IMR-90 (cell line): ENCODE measurements at regions not wholly inside any gene's neighbourhood (a gene's known extent, or its start where the extent isn't known, plus 50 kb on each side); places are given as distances from the start of the nearest gene placed in this dataset.
A peak's percentile ranks its signal among the peaks of the same experiment; 100 is the strongest.

ENCODE experiments used
- ATAC-seq: fragments of 200-7000 bp; cut with Tn5 transposase; 2 replicates; pipeline ENCODE4 v1.9.1; 2020; ENCODE audit warnings: low read depth, mild to moderate bottlenecking, moderate library complexity
- BruUV-seq: library from RNA; stranded (reverse); fragments of 400-500 nt; replicated peaks from 2 replicates; lab custom pipeline; 2021; lab: Mats Ljungman, UMichigan
- CTCF ChIA-PET: fragments of 300-600 bp; formaldehyde crosslinking; extraction: SDS; loops from one replicate; lab custom pipeline; 2021; ENCODE audit warnings: antibody characterized with exemption; lab: Yijun Ruan, JAX
- POLR2A ChIA-PET: fragments of 300-600 bp; sonication (Branson Sonifier 250); formaldehyde crosslinking; loops from one replicate; lab custom pipeline; 2022; ENCODE audit warnings: antibody characterized with exemption; ENCODE audit not compliant: unreplicated experiment; lab: Charles Lee
- DNase-seq: peaks from one replicate; pipeline ENCODE4 v3.0.0; 2013
- H2AFZ ChIP-seq: replicated peaks from 2 replicates; pipeline ENCODE3; 2013; ENCODE audit warnings: low read length, mild to moderate bottlenecking; ENCODE audit not compliant: poor library complexity
- H2AK5ac ChIP-seq: 2 replicates; pipeline ENCODE4 v1.6.1; 2013; ENCODE audit warnings: low read depth, low read length, inconsistent platforms
- H2AK9ac ChIP-seq: replicated peaks from 2 replicates; pipeline ENCODE3; 2013; ENCODE audit warnings: mild to moderate bottlenecking, low read depth, low read length, moderate library complexity; ENCODE audit not compliant: poor library complexity
- H2BK120ac ChIP-seq: 2 replicates; pipeline ENCODE4 v1.6.1; 2013; ENCODE audit warnings: low read depth, low read length, inconsistent platforms
- H2BK15ac ChIP-seq: 3 replicates; pipeline ENCODE4 v1.6.1; 2013; ENCODE audit warnings: low read depth, low read length, inconsistent platforms
- H2BK20ac ChIP-seq: 2 replicates; pipeline ENCODE4 v1.6.1; 2013; ENCODE audit warnings: low read depth, mild to moderate bottlenecking, inconsistent platforms, low read length, moderate library complexity
- H2BK5ac ChIP-seq: 2 replicates; pipeline ENCODE4 v1.6.1; 2013; ENCODE audit warnings: mild to moderate bottlenecking, low read depth, low read length, inconsistent platforms; ENCODE audit not compliant: poor library complexity, severe bottlenecking
- H3K14ac ChIP-seq: replicated peaks from 2 replicates; pipeline ENCODE4 v1.6.1; 2013; ENCODE audit warnings: low read depth, low read length, inconsistent platforms
- H3K18ac ChIP-seq: 2 replicates; pipeline ENCODE4 v1.6.1; 2013; ENCODE audit warnings: low read depth, low read length, control low read depth
- H3K23ac ChIP-seq: 2 replicates; pipeline ENCODE4 v1.6.1; 2013; ENCODE audit warnings: low read depth, low read length, inconsistent platforms
- H3K27ac ChIP-seq: 2 replicates; pipeline ENCODE4 v1.5.1; 2013; ENCODE audit warnings: mild to moderate bottlenecking, control low read depth, low read length; ENCODE audit not compliant: insufficient read depth
- H3K27me3 ChIP-seq: 2 replicates; pipeline ENCODE4 v1.6.1; 2013; ENCODE audit warnings: low read length; ENCODE audit not compliant: control insufficient read depth, insufficient read depth
- H3K36me3 ChIP-seq: 2 replicates; pipeline ENCODE4 v1.6.1; 2013; ENCODE audit warnings: low read length, mixed read lengths; ENCODE audit not compliant: control insufficient read depth, insufficient read depth
- H3K4ac ChIP-seq: 2 replicates; pipeline ENCODE4 v1.6.1; 2013; ENCODE audit warnings: low read depth, low read length, inconsistent platforms
- H3K4me1 ChIP-seq: 2 replicates; pipeline ENCODE4 v1.6.1; 2013; ENCODE audit warnings: low read length, mixed read lengths; ENCODE audit not compliant: control insufficient read depth, insufficient read depth
- H3K4me2 ChIP-seq: 2 replicates; pipeline ENCODE4 v1.6.1; 2013; ENCODE audit warnings: low read depth, mild to moderate bottlenecking, control low read depth, low read length, moderate library complexity
- H3K4me3 ChIP-seq: 2 replicates; pipeline ENCODE4 v1.5.1; 2013; ENCODE audit warnings: low read depth, mild to moderate bottlenecking, control low read depth, low read length, moderate library complexity; ENCODE audit not compliant: insufficient read depth
- H3K56ac ChIP-seq: 2 replicates; pipeline ENCODE4 v1.6.1; 2013; ENCODE audit warnings: low read length, inconsistent platforms; ENCODE audit not compliant: insufficient read depth; ENCODE audit errors: extremely low read depth
- H3K79me1 ChIP-seq, 2 experiments: 2 replicates each; pipeline ENCODE4 v1.6.1; 2013; ENCODE audit warnings: low read length in 2 of 2, inconsistent platforms in 1 of 2, low read depth in 1 of 2
- H3K9ac ChIP-seq: 2 replicates; pipeline ENCODE4 v1.6.1; 2013; ENCODE audit warnings: low read depth, low read length, control low read depth
- H3K9me1 ChIP-seq: 2 replicates; pipeline ENCODE4 v1.6.1; 2013; ENCODE audit warnings: low read length, inconsistent platforms; ENCODE audit not compliant: insufficient read depth
- H3K9me3 ChIP-seq: 2 replicates; pipeline ENCODE4 v1.6.1; 2013; ENCODE audit warnings: low read length; ENCODE audit not compliant: control insufficient read depth, insufficient read depth
- H4K20me1 ChIP-seq: 2 replicates; pipeline ENCODE4 v1.6.1; 2013; ENCODE audit warnings: low read length, inconsistent platforms; ENCODE audit not compliant: insufficient read depth
- H4K5ac ChIP-seq: 2 replicates; pipeline ENCODE4 v1.6.1; 2013; ENCODE audit warnings: mild to moderate bottlenecking, low read depth, low read length, control low read depth
- H4K8ac ChIP-seq, 2 experiments: 2 replicates each; pipeline ENCODE4 v1.6.1; 2013; ENCODE audit warnings: low read depth in 2 of 2, low read length in 2 of 2, control low read depth in 1 of 2, inconsistent platforms in 1 of 2
- H4K91ac ChIP-seq: 2 replicates; pipeline ENCODE4 v1.6.1; 2013; ENCODE audit warnings: low read depth, low read length, inconsistent platforms; ENCODE audit not compliant: insufficient read depth
- BHLHE40 ChIP-seq: fragments of 150-350 bp; IDR thresholded peaks from 2 replicates; pipeline ENCODE4 v1.6.1; 2016; ENCODE audit warnings: mild to moderate bottlenecking, low read depth, low read length
- CEBPB ChIP-seq: IDR thresholded peaks from 2 replicates; pipeline ENCODE4 v1.6.1; 2012; ENCODE audit warnings: low read depth, low read length, improper control_type of control experiment
- CHD1 ChIP-seq: IDR thresholded peaks from 2 replicates; pipeline ENCODE4 v1.6.1; 2012; ENCODE audit warnings: low read depth, low read length, improper control_type of control experiment
- CTCF ChIP-seq: conservative IDR thresholded peaks from 2 replicates; pipeline ENCODE4 v1.5.1; 2012; ENCODE audit warnings: mild to moderate bottlenecking, low read depth, low read length, improper control_type of control experiment
- FOS ChIP-seq: fragments of 150-350 bp; IDR thresholded peaks from 2 replicates; pipeline ENCODE4 v1.6.1; 2016; ENCODE audit warnings: low read depth, low read length
- MAFK ChIP-seq: IDR thresholded peaks from 2 replicates; pipeline ENCODE4 v1.6.1; 2012; ENCODE audit warnings: low read depth, low read length, improper control_type of control experiment
- MAZ ChIP-seq: IDR thresholded peaks from 2 replicates; pipeline ENCODE4 v1.6.1; 2012; ENCODE audit warnings: low read depth, mild to moderate bottlenecking, low read length, improper control_type of control experiment, moderate library complexity, borderline replicate concordance
- MXI1 ChIP-seq: IDR thresholded peaks from 2 replicates; pipeline ENCODE4 v1.6.1; 2012; ENCODE audit warnings: low read depth, mild to moderate bottlenecking, low read length, moderate library complexity, borderline replicate concordance
- NFE2L2 ChIP-seq: fragments of 150-350 bp; IDR thresholded peaks from 2 replicates; pipeline ENCODE4 v1.6.1; 2016; ENCODE audit warnings: low read depth, mild to moderate bottlenecking, low read length
- POLR2A ChIP-seq: IDR thresholded peaks from 2 replicates; pipeline ENCODE4 v1.6.1; 2012; ENCODE audit warnings: mild to moderate bottlenecking, low read depth, low read length
- RAD21 ChIP-seq: IDR thresholded peaks from 2 replicates; pipeline ENCODE4 v1.6.1; 2012; ENCODE audit warnings: low read length, improper control_type of control experiment
- RCOR1 ChIP-seq: IDR thresholded peaks from 2 replicates; pipeline ENCODE4 v1.6.1; 2012; ENCODE audit warnings: mild to moderate bottlenecking, low read length, improper control_type of control experiment; ENCODE audit not compliant: insufficient replicate concordance
- RFX5 ChIP-seq: IDR thresholded peaks from 2 replicates; pipeline ENCODE4 v1.8.0; 2012; ENCODE audit warnings: low read depth, mild to moderate bottlenecking, low read length, moderate library complexity
- SMC3 ChIP-seq: fragments of 150-350 bp; IDR thresholded peaks from 2 replicates; pipeline ENCODE4 v1.6.1; 2016; ENCODE audit warnings: low read depth, mild to moderate bottlenecking, antibody characterized with exemption, low read length, moderate library complexity
- USF2 ChIP-seq: fragments of 150-350 bp; IDR thresholded peaks from 2 replicates; pipeline ENCODE4 v1.6.1; 2017; ENCODE audit warnings: mild to moderate bottlenecking, antibody characterized with exemption, low read length, low read depth
- WGBS, 2 experiments: methylation state at CpG; one replicate each; pipeline versions ENCODE4 v1.1.5 to v1.1.7; 2013; ENCODE audit warnings: missing lambda C conversion rate in 2 of 2; ENCODE audit not compliant: insufficient read length in 1 of 2; ENCODE audit errors: extremely low coverage in 2 of 2; 5-methylcytosine and 5-hydroxymethylcytosine counted together
- dilution Hi-C: fragments of 300-500 bp; cut with HindIII; formaldehyde crosslinking; loops from one replicate; pipeline ENCODE4 v1.14.3; 2018; ENCODE audit warnings: low sequenced_read_pairs; ENCODE audit not compliant: unreplicated experiment
- in situ Hi-C: fragments of 300-500 bp; cut with MboI; formaldehyde crosslinking; loops from 3 replicates; pipeline ENCODE4 v1.14.3; 2019; ENCODE audit warnings: low sequenced_read_pairs, inconsistent platforms, mixed read lengths
- intact Hi-C: fragments of 100-400 bp; cut with micrococcal nuclease; formaldehyde crosslinking; loops from 2 replicates; pipeline ENCODE4 v1.10.0; 2022

GRCh38 chr2:217270485-217271121 lies 410.7 kb upstream of the TNP1 start:
- Histone ChIP-seq H2BK120ac (peak overlapping the region; percentile 56), H4K5ac (peak overlapping the region; percentile 84), H3K4me2 (no peak overlapping the region), H3K79me1 (no peaks in the 10 kb centered on the region), H3K4ac (peak overlapping the region; percentile 87), H3K27ac (no peak overlapping the region), H2AK5ac (peak overlapping the region; percentile 44; the same call in 1 of the 2 replicates), H2BK5ac (peak overlapping the region; percentile 36), H3K9me1 (0 out of 2 replicates have a peak, but pooled peaks cover 3% of the 10 kb centered on the region), H2AK9ac (no peak overlapping the region), H3K27me3 (no peaks in the 10 kb centered on the region), H3K18ac (peak overlapping the region; percentile 93), H3K14ac (no peak overlapping the region; the same call in 1 of the 2 replicates), H2BK15ac (peak overlapping the region; percentile 85; the same call in 2 of the 3 replicates), H3K9ac (no peak overlapping the region), H4K8ac (peak overlapping the region; percentile 80 to 89), H3K23ac (0 out of 2 replicates have a peak overlapping the region, but pooled peaks have one; percentile 31), H2AFZ (peak overlapping the region; percentile 58), H4K20me1 (no peaks in the 10 kb centered on the region), H3K9me3 (peaks cover 12% of the 10 kb centered on the region), H3K4me3 (no peak overlapping the region), H3K4me1 (peaks cover 8% of the 10 kb centered on the region; the same call in 1 of the 2 replicates), H3K36me3 (no peaks in the 10 kb centered on the region; the same call in 1 of the 2 replicates), H3K56ac (no peak overlapping the region), H4K91ac (peak overlapping the region; percentile 84), H2BK20ac (peak overlapping the region; percentile 73)
- peak; percentile 62 for DNase-seq
- ChIA-PET CTCF (interaction anchor here (0.8 kb wide), 1 partner anchor 14 kb away, joined by 3 read pairs; no protein-coding TSS in a partner anchor), POLR2A (interaction anchor here (0.8 kb wide), 1 partner anchor 575 kb away, joined by 3 read pairs; the partner anchor contains the start of gene IGFBP5)
- in situ Hi-C loops: no loop called here
- ATAC-seq: no peak
- intact Hi-C loops: no loop called here
- WGBS, 2 experiments: 88% methylated on average over 1 of the region's 1 CpG; no CpG with 5 or more reads in 1 of the 2 experiments
- BruUV-seq: no TSS peak
- dilution Hi-C loops: no loop called here
- TF ChIP-seq CHD1: no peak
- TF ChIP-seq MAZ: no peak
- no peak for TF ChIP-seq RFX5
- no peak for TF ChIP-seq RAD21
- TF ChIP-seq CEBPB: no peak
- no peak for TF ChIP-seq USF2
- TF ChIP-seq FOS: no peak
- no peak for TF ChIP-seq SMC3
- no peak for TF ChIP-seq RCOR1
- no peak for TF ChIP-seq MAFK
- TF ChIP-seq NFE2L2: no peak
- no peak for TF ChIP-seq POLR2A
- no peak for TF ChIP-seq MXI1
- no peak for TF ChIP-seq CTCF
- no peak for TF ChIP-seq BHLHE40
